Activated gamma-delta T cell treated with Interleukin-2 at 50 U/mL for 16 hours (primary cell): ENCODE measurements at regions not wholly inside any gene's neighbourhood (a gene's known extent, or its start where the extent isn't known, plus 50 kb on each side); places are given as distances from the start of the nearest gene placed in this dataset.

Experiments
- DNase-seq: peaks from one replicate; pipeline ENCODE4 v3.0.0-alpha.2; 2020

DNA sequence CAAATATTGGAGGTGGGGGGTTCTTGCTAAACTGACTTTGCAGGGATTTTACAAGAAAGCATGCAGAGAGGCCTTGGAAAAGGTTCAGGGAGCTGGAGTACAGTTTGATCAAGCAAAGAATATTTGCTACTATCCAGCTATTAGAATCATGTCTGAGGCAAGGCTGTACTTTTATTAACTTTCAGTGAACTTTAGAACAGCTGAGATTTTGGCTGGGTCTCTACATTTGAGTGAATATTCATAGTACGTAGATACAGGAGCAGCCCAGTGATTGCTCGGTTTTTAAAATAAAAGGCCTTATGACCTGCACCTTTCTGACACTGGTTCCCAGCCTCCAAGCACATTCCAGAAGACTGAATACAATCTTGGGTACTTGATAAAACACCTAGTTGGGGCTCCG lies 496.8 kb upstream of the AKR1E2 start:
- DNase-seq, result no peak

DNA sequence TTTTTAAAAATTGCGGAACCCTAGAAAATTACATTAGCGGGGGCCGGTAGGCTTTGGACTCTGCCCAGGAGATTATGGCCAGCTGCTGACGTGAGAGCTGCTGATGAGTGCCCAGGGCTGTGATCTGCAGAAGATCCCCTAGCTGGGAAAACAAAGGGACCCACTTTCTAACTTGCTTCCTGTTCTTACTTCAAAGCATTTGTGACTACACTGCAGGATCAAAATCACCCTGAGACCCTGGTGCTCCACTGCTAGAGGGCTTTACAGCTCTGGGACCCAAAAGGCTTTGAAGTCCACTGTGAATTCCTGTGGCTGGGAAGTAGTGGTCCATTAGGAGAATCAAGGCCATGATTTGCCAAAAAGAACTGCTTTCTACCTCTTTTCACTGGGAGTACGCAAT lies 499.4 kb upstream of the AKR1E2 start:
- DNase-seq, result no peak

DNA sequence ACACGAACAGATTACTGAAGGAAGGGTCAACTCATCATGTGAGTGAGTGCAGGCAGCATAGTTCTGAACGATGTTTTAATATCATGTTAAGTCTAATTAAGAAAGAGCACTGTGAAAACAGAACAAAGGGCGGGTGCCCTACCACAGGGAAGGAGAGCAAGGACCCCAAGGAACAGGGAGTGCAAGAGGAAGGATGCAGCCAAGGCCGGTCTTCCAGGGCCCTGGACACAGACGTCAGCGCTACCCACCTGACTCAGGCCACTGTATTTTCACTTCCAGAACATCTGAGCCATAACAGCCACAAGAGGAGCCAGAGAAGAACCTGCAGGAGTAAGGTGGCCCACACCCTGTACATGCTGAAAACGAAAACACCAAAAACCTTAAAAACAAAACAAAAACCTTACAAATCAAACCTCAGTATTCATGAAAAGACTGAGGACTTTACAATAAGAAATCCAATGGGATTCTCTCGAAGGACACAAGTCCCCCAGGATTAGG lies 506.1 kb upstream of the AKR1E2 start:
- DNase-seq, result no peak

GRCh38 chr10:4316161-4316810 lies 509.7 kb upstream of the AKR1E2 start:
- DNase-seq, result no peak

DNA sequence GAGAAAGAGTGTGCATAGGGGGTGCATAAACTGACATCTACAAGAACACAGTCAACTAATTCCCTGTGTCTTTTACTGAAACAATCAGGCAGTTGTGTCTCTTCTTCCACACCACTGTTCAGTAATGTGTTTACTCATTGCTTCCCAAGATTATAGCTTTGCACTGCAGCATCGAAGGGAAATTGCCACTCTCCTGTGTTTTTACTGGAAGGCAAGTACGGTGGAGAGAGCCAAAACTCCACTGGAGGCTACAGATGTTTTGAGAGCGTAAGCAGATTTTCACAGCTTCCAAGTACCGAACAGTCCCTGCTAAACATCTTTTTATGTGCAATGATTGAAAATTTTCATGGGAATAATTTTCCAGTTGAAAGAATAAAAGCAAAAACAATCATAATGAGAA lies 510.5 kb upstream of the AKR1E2 start:
- no peak for DNase-seq

DNA sequence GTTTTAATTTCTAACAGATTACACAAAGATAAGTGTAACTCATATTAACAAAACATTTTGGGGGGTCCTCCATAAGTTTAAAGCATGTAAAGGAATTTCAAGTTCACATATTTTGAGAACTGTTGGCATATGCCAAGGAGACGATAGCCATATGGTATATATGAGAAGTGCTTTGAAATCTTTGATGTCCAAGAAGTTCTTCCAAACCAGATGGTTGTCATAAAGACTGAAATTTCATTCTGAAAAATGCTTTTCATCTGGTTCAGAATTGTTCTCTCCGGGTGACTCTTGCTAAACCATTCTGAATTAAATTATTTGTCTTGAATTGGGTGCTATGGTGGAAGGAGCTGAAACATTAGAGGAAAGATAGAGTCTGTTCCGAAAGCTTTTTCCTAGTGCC lies 513.0 kb upstream of the AKR1E2 start:
- DNase-seq, result no peak

GRCh38 chr10:4312051-4312835 lies 513.8 kb upstream of the AKR1E2 start:
- DNase-seq, result no peak

GRCh38 chr10:4310172-4310571 lies 515.8 kb upstream of the AKR1E2 start:
- no peak for DNase-seq

- no peak for DNase-seq
Observed at GRCh38 chr10:4307910-4308309, 518.1 kb upstream of the AKR1E2 start.

DNA sequence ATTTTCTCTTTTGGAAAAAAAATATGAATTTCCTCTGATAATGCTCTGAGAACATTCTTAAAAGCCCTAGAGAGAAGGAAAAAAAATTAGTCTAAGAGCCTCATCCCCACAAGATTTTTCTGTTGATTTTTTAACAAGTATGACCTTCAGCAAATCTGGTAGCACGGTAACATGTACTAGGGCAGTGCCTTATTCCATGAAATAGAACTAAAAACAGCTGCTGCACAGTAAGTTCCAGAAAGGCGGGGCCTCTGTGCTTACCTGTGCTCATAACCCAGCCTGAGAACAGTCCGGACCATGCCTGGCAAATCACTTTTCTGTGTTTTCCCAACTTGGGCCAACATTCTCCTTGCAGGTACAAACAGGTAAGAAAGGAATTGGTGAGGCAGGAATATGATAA lies 519.1 kb upstream of the AKR1E2 start:
- no peak for DNase-seq

DNA sequence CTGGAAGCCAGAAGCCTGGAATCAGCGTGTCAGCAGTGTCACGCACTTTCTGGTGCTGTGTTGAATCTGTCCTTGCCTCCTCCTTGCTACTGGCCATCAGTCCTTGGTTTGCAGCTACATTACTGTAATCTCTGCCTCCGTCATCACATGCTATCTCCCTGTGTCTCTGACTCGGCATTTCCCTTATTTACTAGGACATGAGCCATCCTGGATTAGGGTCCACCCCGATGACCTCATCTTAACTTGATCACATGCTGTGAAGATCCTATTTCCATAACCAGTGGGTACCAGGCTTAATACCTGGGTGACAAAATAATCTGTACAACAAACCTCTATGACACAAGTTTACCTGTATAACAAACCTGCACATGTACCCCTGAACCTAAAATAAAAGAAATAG lies 518.0 kb upstream of the KLF6 start:
- DNase-seq, result no peak

DNA sequence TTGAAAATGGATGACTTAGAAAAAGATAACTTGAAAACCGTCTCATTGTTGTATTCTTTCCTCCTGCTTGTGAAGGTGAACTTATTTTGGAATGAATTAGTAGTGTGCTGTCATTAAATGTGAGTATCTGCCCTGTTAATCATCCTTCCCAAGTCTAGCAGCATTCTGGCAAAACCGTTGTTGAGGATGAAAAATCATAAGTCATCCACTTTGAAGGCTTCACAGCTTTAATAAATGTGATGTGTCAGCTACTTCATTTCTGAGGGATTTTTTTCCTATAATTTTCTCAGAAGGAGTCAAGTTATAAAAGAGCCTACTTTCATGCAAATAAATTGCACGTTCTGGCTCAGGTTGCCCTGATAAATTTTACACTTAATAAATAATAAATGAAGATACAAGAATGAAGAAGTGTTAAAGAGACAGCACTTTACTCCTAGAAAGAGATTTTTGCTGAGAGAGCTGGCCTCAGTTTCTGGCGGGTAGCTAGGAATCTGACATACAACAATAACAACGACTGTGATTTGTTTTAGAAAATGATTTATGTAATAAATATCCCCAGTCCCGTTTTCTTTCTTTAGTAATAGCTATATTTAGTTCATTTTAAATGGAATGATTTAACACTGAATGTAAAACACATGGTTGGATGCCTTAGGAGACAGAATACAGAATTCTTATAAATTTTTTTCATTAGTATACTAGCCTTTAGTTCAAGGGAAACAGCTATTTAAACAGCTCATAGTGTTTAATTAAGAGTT lies 516.5 kb upstream of the KLF6 start:
- no peak for DNase-seq

DNA sequence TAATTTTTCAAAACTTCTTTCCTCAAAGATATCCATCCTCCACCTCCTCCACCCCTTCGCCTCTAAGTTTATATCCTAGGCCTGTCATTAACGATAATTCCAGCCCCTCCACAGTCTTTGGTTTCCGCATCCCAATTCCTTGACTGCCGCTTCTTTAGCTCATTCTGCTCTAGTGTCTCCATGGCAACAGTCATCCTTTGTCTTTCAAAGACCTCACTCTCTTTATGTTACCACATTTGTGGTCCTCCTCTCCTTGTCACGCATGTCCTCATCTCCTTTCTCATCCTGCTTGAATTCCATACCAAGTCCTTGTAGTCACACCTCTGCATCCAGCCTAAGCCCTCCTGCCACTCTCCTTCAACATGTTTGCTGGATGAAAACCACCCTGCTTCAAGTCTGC lies 511.2 kb upstream of the KLF6 start:
- DNase-seq, result no peak

GRCh38 chr10:4294996-4295792 lies 510.2 kb upstream of the KLF6 start:
- DNase-seq, result no peak

DNA sequence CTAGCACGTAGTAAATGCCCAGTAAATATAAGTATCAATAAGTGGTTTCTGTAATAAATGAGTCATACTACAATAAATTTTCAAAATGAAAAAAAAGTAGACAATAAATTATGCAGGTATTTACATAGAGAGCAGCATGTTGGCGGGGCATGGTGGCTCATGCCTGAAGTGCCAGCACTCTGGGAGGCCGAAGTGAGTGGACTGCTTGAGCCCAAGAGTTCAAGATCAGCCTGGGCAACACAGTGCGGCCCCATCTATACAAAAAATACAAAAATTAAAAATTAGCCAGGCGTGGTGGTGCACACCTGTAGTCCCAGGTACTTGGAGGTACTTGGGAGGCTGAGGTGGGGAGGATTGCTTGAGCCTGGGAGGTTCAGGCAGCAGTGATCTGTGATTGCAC lies 509.3 kb upstream of the KLF6 start:
- no peak for DNase-seq

GRCh38 chr10:4291990-4292389 lies 507.0 kb upstream of the KLF6 start:
- no peak for DNase-seq

GRCh38 chr10:4285121-4285520 lies 500.1 kb upstream of the KLF6 start:
- peak; percentile 9 for DNase-seq

DNA sequence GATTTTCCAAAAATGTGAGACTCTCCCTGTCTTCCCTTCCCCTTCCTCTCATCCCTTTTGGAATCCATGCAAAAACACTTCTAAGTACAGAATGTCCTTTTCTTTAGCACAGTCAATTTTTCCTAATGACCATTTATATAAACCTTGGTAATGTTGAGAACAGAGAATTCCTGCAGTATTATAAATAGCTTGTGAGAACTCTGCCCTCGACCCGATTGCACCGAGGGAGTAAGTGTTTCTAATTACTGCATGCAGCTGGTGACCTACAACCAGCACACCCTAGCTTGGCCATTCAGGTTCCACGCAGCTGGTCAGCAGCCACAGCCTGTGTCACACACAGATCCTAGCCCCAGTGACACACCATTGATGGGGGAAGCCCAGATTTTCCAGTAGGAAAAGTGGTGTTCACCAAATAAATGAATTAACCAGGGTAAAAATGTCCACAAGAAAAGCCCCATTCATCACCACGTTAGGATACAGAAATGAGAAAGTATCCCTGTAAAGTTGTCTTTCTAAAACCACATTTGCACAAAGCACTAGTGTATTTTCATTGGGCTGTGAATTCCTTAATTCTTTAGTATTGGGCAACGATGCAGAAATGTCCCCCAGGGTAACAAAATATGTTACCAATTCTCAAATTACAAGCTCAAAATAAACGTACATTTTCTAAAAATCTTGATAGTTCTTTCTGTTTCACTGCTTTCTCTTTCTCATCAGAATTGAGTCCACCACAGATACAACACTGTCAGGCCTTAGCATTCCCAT lies 499.0 kb upstream of the KLF6 start:
- no peak for DNase-seq

DNA sequence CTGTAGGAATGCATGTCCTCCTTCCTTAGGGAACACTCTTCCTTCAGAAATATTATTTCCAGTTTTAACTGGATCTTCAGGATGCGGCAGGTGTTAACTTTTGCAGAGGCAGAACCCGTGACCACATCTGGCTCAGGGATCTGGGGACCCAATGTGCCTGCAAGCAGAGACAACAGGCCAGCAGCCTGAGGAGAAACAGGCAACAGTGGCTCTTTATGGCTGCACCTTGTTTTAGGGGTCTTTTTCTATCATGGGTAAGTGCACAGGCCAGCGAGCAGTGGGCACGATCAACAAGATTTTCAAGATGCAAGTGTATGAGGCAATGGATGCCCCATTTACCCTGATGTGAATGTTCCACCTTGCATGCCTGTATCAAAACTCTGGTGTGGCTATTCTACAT lies 497.5 kb upstream of the KLF6 start:
- DNase-seq, result no peak

DNA sequence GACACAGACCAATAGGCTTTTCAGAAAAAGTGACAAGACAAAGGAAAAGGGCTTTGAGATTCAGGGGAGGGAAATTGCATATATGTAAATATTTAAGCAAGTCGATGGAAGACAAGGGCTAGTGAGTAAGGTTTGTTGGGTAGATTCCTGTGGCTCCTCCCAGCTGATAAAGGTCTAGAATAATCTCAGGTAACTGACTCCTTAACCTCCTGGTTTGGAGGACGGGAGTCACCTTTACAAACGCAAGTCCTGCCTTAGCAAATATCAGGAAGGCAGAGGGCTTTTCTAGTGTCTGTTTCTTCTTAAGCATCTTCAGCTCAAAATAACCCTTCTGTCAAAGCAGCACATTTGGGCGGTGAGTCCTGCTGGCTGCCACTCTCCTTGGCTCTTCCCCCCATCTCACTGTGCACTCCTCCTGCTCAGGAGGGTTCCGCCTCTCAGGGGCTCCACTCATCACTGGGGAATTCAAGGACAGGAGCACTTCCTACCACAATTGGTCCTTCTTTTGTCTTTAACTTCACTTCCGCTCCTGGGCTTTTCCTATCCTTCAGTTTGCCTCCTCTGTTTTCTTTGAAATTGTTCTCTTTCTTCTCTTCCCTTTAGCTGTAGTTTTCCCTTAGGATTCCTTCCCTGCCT lies 496.3 kb upstream of the KLF6 start:
- no peak for DNase-seq

- no peak for DNase-seq
Observed at GRCh38 chr10:4280461-4281189, 495.6 kb upstream of the KLF6 start.
